ENCODE measurements at regions not wholly inside any gene's neighbourhood (a gene's known extent, or its start where the extent isn't known, plus 50 kb on each side); places are given as distances from the start of the nearest gene placed in this dataset.

DNA sequence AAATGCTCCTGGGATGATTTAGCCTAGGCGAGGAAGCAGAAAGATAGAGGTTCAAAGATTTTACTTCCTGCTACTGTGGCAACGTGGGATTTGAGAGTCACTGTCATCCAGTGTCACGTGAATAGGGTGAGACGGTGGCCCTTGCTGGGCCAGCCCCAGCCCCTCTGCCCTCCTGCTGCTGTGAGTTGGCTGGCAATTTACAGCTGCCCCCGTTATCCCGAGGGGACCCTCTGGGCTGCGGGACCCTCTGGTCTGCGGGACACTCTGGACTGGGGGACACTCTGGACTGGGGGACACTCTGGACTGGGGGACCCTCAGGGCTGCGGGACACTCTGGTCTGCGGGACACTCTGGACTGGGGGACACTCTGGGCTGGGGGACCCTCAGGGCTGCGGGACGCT lies 765.4 kb downstream of the TRIML1 start:
- Histone ChIP-seq H3K9me3 (ENCODE audit: control insufficient read depth in 1 of 2, insufficient read depth in 1 of 2, low read depth in 1 of 2, low read length in 2 of 2) (no peaks in the 10 kb centered on the region), H3K79me2 (ENCODE audit: insufficient read depth, low read length) (no peaks in the 10 kb centered on the region), H3K27ac (ENCODE audit: low read depth, low read length) (no peak overlapping the region), H3K36me3 (ENCODE audit: control insufficient read depth in 1 of 2, insufficient read depth in 2 of 2, low read length in 2 of 2) (no peaks in the 10 kb centered on the region), H2AFZ (ENCODE audit: low read depth, low read length, poor library complexity, severe bottlenecking) (no peak overlapping the region), H3K4me1 (ENCODE audit: control insufficient read depth in 1 of 2, insufficient read depth in 2 of 2, low read length in 2 of 2) (no peaks in the 10 kb centered on the region), H4K20me1 (ENCODE audit: insufficient read depth) (no peaks in the 10 kb centered on the region), H3K27me3 (ENCODE audit: insufficient read depth, low read length) (no peaks in the 10 kb centered on the region), H3K4me2 (ENCODE audit: low read length) (no peak overlapping the region), H3K9me2 (ENCODE audit: insufficient read depth) (no peaks in the 10 kb centered on the region), H3K9ac (ENCODE audit: low read length) (no peak overlapping the region), H3K4me3 (replicated peaks in 1 of 2; ENCODE audit: low read depth in 1 of 2, low read length in 2 of 2) (no peak overlapping the region)
- no peak for DNase-seq (ENCODE audit: low read depth, low spot score)
- POLR2A ChIA-PET, result no interaction called here
- CTCF ChIA-PET, result no interaction called here
- RAD21 ChIA-PET (ENCODE audit: low non-redundant PET in 1 of 2, low total read pairs in 2 of 2, uncharacterized antibody in 2 of 2, unreplicated experiment in 2 of 2), result no interaction called here
- TF ChIP-seq CTCF (IDR thresholded peaks at IDR 0.05 in 2 of 3, conservative IDR thresholded peaks at IDR 0.05 in 1 of 3; ENCODE audit: borderline replicate concordance in 1 of 3, insufficient read depth in 1 of 3, low read depth in 2 of 3, low read length in 2 of 3), result no peak
- ATAC-seq, result no peak
- no TSS peak for BruUV-seq (replicated peaks)
- intact Hi-C loops (cut with micrococcal nuclease), result no loop called here

DNA sequence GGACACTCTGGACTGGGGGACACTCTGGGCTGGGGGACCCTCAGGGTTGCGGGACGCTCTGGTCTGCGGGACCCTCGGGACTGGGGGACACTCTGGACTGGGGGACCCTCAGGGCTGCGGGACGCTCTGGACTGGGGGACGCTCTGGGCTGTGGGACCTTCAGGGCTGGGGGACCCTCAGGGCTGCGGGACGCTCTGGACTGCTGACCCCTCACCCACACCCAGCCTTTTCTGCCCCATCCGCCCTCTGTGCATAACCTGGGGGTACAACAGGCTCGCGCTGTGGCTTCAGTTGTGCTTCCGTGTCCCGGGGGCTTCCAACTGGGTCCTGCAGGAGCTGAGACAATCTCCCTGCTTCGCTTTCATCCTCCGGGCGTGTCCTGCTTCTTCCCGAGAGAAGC lies 766.0 kb downstream of the TRIML1 start:
- BruUV-seq (replicated peaks), result no TSS peak
- Histone ChIP-seq H3K9me2 (ENCODE audit: insufficient read depth) (no peaks in the 10 kb centered on the region), H3K36me3 (ENCODE audit: control insufficient read depth in 1 of 2, insufficient read depth in 2 of 2, low read length in 2 of 2) (no peaks in the 10 kb centered on the region), H3K9me3 (ENCODE audit: control insufficient read depth in 1 of 2, insufficient read depth in 1 of 2, low read depth in 1 of 2, low read length in 2 of 2) (no peaks in the 10 kb centered on the region), H3K27me3 (ENCODE audit: insufficient read depth, low read length) (no peaks in the 10 kb centered on the region), H3K9ac (ENCODE audit: low read length) (no peak overlapping the region), H3K79me2 (ENCODE audit: insufficient read depth, low read length) (no peaks in the 10 kb centered on the region), H3K4me2 (ENCODE audit: low read length) (no peak overlapping the region), H3K4me1 (ENCODE audit: control insufficient read depth in 1 of 2, insufficient read depth in 2 of 2, low read length in 2 of 2) (no peaks in the 10 kb centered on the region), H3K4me3 (replicated peaks in 1 of 2; ENCODE audit: low read depth in 1 of 2, low read length in 2 of 2) (no peak overlapping the region), H3K27ac (ENCODE audit: low read depth, low read length) (no peak overlapping the region), H4K20me1 (ENCODE audit: insufficient read depth) (no peaks in the 10 kb centered on the region), H2AFZ (ENCODE audit: low read depth, low read length, poor library complexity, severe bottlenecking) (no peak overlapping the region)
- TF ChIP-seq ZNF274 (IDR thresholded peaks at IDR 0.05; ENCODE audit: low read depth, low read length) (no peak), SRF (IDR thresholded peaks at IDR 0.05; ENCODE audit: low read depth) (no peak), POLR2A (IDR thresholded peaks at IDR 0.05; ENCODE audit: borderline replicate concordance, extremely low read depth, insufficient read depth, insufficient read length) (no peak), EZH2 (IDR thresholded peaks at IDR 0.05) (no peak), CBX3 (IDR thresholded peaks at IDR 0.05; ENCODE audit: low read depth) (no peak), JUND (IDR thresholded peaks at IDR 0.05) (no peak), SP1 (IDR thresholded peaks at IDR 0.05; ENCODE audit: low read depth) (no peak), TCF7L2 (IDR thresholded peaks at IDR 0.05; ENCODE audit: borderline replicate concordance, extremely low read depth, insufficient read depth, insufficient read length) (no peak)
- POLR2A ChIA-PET, result no interaction called here
- CTCF ChIA-PET, result no interaction called here
- DNase-seq (ENCODE audit: low read depth, low spot score), result no peak
- RAD21 ChIA-PET (ENCODE audit: low non-redundant PET in 1 of 2, low total read pairs in 2 of 2, uncharacterized antibody in 2 of 2, unreplicated experiment in 2 of 2), result no interaction called here
- no peak for ATAC-seq
- intact Hi-C loops (cut with micrococcal nuclease), result no loop called here
